ENCODE measurements at regions not wholly inside any gene's neighbourhood (a gene's known extent, or its start where the extent isn't known, plus 50 kb on each side); places are given as distances from the start of the nearest gene placed in this dataset.

DNA sequence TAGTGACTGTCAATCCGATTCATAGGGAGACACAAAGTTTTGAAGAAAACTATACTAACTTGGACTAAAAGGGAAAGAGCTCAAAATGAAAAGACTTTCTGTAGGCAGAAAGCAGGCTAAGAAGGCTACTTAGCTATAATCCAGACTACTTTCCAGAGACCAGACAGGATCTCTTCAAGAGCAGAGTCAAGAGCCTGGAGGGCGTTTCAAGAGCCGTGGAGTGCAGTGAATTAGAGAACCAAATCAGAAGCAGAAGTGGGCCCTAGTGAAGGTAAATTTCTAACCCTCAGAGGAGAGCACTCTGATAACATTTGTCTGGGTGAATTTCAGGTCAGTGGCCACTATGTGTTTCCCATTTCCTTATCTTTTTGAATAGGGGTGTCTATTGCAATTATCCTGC, 76.4 kb downstream of the CGGBP1 start (continued):
- no peak for TF ChIP-seq MZF1 (tag by site-specific recombination; IDR thresholded peaks at IDR 0.05; ENCODE audit: borderline replicate concordance)
- TF ChIP-seq, protein P1, sequence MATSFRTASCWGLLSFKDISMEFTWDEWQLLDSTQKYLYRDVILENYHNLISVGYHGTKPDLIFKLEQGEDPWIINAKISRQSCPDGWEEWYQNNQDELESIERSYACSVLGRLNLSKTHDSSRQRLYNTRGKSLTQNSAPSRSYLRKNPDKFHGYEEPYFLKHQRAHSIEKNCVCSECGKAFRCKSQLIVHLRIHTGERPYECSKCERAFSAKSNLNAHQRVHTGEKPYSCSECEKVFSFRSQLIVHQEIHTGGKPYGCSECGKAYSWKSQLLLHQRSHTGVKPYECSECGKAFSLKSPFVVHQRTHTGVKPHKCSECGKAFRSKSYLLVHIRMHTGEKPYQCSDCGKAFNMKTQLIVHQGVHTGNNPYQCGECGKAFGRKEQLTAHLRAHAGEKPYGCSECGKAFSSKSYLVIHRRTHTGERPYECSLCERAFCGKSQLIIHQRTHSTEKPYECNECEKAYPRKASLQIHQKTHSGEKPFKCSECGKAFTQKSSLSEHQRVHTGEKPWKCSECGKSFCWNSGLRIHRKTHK (tag by site-specific recombination; IDR thresholded peaks at IDR 0.05), result no peak
- no peak for TF ChIP-seq ZNF10 (tag by site-specific recombination; IDR thresholded peaks at IDR 0.05)
- TF ChIP-seq, protein P2, sequence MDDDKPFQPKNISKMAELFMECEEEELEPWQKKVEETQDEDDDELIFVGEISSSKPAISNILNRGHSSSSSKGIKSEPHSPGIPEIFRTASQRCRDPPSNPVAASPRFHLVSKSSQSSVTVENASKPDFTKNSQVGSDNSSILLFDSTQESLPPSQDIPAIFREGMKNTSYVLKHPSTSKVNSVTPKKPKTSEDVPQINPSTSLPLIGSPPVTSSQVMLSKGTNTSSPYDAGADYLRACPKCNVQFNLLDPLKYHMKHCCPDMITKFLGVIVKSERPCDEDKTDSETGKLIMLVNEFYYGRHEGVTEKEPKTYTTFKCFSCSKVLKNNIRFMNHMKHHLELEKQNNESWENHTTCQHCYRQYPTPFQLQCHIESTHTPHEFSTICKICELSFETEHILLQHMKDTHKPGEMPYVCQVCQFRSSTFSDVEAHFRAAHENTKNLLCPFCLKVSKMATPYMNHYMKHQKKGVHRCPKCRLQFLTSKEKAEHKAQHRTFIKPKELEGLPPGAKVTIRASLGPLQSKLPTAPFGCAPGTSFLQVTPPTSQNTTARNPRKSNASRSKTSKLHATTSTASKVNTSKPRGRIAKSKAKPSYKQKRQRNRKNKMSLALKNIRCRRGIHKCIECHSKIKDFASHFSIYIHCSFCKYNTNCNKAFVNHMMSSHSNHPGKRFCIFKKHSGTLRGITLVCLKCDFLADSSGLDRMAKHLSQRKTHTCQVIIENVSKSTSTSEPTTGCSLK (tag by site-specific recombination; IDR thresholded peaks at IDR 0.05), result no peak
- TF ChIP-seq HOXA7 (CRISPR knock-in tag; IDR thresholded peaks at IDR 0.05; ENCODE audit: borderline replicate concordance), result no peak
- no peak for TF ChIP-seq ZNF76 (tag by site-specific recombination; IDR thresholded peaks at IDR 0.05; ENCODE audit: borderline replicate concordance, low read depth)

DNA sequence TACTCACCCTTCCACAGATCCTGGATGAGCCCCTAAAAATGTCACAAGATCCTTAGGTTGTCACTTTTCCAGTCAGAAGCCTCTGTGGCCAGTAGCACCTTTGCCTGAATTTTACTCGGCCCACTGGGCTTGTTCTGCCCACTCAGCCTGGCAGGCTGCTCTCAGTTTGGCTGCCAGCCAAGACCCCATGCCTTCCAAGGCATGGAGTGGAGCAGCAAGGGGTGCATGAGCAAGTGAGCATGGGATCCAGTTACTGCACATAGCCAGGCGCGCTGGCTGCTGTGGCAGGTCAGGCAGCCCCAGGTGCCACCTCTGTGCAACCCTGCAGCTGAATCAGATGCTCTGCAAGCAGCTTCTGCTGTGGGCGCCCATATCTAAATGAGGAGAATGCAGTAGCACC, 79.3 kb downstream of the CGGBP1 start:
- Histone ChIP-seq H3K4me3 (ENCODE audit: low read depth, low read length) (no peak overlapping the region), H3K36me3 (ENCODE audit: control insufficient read depth in 2 of 2, insufficient read depth in 1 of 2, low read length in 2 of 2) (no peaks in the 10 kb centered on the region), H3K4me1 (ENCODE audit: control insufficient read depth, insufficient read depth, low read length) (no peaks in the 10 kb centered on the region), H3K9me3 (ENCODE audit: control insufficient read depth, insufficient read depth, low read depth, low read length) (no peaks in the 10 kb centered on the region), H3K27ac (ENCODE audit: extremely low read depth, low read depth, low read length) (no peak overlapping the region)
- ChIA-PET CTCF (no interaction called here), POLR2A (no interaction called here)
- TF ChIP-seq, protein P3, sequence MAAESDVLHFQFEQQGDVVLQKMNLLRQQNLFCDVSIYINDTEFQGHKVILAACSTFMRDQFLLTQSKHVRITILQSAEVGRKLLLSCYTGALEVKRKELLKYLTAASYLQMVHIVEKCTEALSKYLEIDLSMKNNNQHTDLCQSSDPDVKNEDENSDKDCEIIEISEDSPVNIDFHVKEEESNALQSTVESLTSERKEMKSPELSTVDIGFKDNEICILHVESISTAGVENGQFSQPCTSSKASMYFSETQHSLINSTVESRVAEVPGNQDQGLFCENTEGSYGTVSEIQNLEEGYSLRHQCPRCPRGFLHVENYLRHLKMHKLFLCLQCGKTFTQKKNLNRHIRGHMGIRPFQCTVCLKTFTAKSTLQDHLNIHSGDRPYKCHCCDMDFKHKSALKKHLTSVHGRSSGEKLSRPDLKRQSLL (tag by site-specific recombination; IDR thresholded peaks at IDR 0.05), result no peak
- TF ChIP-seq ZNF223 (tag by site-specific recombination; IDR thresholded peaks at IDR 0.05) (no peak), ZNF366 (tag by site-specific recombination; conservative IDR thresholded peaks at IDR 0.05) (no peak), ZNF202 (tag by site-specific recombination; IDR thresholded peaks at IDR 0.05; ENCODE audit: borderline replicate concordance) (no peak), ZNF266 (tag by site-specific recombination; IDR thresholded peaks at IDR 0.05; ENCODE audit: low read depth) (no peak), ZFP37 (tag by site-specific recombination; IDR thresholded peaks at IDR 0.05) (no peak), ZNF776 (tag by site-specific recombination; IDR thresholded peaks at IDR 0.05; ENCODE audit: borderline replicate concordance) (no peak), ZNF654 (tag by site-specific recombination; IDR thresholded peaks at IDR 0.05; ENCODE audit: low read depth) (no peak), ZNF23 (tag by site-specific recombination; IDR thresholded peaks at IDR 0.05; ENCODE audit: borderline replicate concordance) (no peak), ZNF138 (tag by site-specific recombination; IDR thresholded peaks at IDR 0.05; ENCODE audit: borderline replicate concordance) (no peak), RBAK (tag by site-specific recombination; IDR thresholded peaks at IDR 0.05) (no peak), MYNN (tag by site-specific recombination; IDR thresholded peaks at IDR 0.05; ENCODE audit: borderline replicate concordance) (no peak)
- TF ChIP-seq, protein P4, sequence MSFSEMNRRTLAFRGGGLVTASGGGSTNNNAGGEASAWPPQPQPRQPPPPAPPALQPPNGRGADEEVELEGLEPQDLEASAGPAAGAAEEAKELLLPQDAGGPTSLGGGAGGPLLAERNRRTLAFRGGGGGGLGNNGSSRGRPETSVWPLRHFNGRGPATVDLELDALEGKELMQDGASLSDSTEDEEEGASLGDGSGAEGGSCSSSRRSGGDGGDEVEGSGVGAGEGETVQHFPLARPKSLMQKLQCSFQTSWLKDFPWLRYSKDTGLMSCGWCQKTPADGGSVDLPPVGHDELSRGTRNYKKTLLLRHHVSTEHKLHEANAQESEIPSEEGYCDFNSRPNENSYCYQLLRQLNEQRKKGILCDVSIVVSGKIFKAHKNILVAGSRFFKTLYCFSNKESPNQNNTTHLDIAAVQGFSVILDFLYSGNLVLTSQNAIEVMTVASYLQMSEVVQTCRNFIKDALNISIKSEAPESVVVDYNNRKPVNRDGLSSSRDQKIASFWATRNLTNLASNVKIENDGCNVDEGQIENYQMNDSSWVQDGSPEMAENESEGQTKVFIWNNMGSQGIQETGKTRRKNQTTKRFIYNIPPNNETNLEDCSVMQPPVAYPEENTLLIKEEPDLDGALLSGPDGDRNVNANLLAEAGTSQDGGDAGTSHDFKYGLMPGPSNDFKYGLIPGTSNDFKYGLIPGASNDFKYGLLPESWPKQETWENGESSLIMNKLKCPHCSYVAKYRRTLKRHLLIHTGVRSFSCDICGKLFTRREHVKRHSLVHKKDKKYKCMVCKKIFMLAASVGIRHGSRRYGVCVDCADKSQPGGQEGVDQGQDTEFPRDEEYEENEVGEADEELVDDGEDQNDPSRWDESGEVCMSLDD (tag by site-specific recombination; IDR thresholded peaks at IDR 0.05), result no peak
- TF ChIP-seq, protein P5, sequence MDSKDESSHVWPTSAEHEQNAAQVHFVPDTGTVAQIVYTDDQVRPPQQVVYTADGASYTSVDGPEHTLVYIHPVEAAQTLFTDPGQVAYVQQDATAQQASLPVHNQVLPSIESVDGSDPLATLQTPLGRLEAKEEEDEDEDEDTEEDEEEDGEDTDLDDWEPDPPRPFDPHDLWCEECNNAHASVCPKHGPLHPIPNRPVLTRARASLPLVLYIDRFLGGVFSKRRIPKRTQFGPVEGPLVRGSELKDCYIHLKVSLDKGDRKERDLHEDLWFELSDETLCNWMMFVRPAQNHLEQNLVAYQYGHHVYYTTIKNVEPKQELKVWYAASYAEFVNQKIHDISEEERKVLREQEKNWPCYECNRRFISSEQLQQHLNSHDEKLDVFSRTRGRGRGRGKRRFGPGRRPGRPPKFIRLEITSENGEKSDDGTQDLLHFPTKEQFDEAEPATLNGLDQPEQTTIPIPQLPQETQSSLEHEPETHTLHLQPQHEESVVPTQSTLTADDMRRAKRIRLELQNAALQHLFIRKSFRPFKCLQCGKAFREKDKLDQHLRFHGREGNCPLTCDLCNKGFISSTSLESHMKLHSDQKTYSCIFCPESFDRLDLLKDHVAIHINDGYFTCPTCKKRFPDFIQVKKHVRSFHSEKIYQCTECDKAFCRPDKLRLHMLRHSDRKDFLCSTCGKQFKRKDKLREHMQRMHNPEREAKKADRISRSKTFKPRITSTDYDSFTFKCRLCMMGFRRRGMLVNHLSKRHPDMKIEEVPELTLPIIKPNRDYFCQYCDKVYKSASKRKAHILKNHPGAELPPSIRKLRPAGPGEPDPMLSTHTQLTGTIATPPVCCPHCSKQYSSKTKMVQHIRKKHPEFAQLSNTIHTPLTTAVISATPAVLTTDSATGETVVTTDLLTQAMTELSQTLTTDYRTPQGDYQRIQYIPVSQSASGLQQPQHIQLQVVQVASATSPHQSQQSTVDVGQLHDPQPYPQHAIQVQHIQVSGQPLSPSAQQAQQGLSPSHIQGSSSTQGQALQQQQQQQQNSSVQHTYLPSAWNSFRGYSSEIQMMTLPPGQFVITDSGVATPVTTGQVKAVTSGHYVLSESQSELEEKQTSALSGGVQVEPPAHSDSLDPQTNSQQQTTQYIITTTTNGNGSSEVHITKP (tag by site-specific recombination; IDR thresholded peaks at IDR 0.05), result no peak
- TF ChIP-seq, protein P6, sequence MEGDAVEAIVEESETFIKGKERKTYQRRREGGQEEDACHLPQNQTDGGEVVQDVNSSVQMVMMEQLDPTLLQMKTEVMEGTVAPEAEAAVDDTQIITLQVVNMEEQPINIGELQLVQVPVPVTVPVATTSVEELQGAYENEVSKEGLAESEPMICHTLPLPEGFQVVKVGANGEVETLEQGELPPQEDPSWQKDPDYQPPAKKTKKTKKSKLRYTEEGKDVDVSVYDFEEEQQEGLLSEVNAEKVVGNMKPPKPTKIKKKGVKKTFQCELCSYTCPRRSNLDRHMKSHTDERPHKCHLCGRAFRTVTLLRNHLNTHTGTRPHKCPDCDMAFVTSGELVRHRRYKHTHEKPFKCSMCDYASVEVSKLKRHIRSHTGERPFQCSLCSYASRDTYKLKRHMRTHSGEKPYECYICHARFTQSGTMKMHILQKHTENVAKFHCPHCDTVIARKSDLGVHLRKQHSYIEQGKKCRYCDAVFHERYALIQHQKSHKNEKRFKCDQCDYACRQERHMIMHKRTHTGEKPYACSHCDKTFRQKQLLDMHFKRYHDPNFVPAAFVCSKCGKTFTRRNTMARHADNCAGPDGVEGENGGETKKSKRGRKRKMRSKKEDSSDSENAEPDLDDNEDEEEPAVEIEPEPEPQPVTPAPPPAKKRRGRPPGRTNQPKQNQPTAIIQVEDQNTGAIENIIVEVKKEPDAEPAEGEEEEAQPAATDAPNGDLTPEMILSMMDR (tag by site-specific recombination; IDR thresholded peaks at IDR 0.05), result no peak
- TF ChIP-seq, protein P7, sequence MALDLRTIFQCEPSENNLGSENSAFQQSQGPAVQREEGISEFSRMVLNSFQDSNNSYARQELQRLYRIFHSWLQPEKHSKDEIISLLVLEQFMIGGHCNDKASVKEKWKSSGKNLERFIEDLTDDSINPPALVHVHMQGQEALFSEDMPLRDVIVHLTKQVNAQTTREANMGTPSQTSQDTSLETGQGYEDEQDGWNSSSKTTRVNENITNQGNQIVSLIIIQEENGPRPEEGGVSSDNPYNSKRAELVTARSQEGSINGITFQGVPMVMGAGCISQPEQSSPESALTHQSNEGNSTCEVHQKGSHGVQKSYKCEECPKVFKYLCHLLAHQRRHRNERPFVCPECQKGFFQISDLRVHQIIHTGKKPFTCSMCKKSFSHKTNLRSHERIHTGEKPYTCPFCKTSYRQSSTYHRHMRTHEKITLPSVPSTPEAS (tag by site-specific recombination; IDR thresholded peaks at IDR 0.05), result no peak

Data from HEK293 (cell line).